Progenitor cell of endocrine pancreas (in vitro differentiated cells): ENCODE measurements at regions not wholly inside any gene's neighbourhood (a gene's known extent, or its start where the extent isn't known, plus 50 kb on each side); places are given as distances from the start of the nearest gene placed in this dataset.
"Not testable (repeated sequence)": the region's sequence is repeated elsewhere in the genome, so short reads cannot be mapped to it uniquely, and the experiment has no call there.

ENCODE experiments used
- DNase-seq: peaks from one replicate; pipeline ENCODE4 v3.0.0; 2021; ENCODE audit warnings: low spot score; ENCODE audit not compliant: unreplicated experiment
- H3K27ac Mint-ChIP-seq: 2 replicates; pipeline ENCODE4 v1.8.0; 2021; ENCODE audit warnings: mild to moderate bottlenecking, moderate library complexity, mixed read lengths
- H3K27me3 Mint-ChIP-seq: 2 replicates; pipeline ENCODE4 v1.8.0; 2021; ENCODE audit warnings: mixed read lengths
- H3K36me3 Mint-ChIP-seq: 2 replicates; pipeline ENCODE4 v1.8.0; 2022; ENCODE audit warnings: mixed read lengths; ENCODE audit not compliant: insufficient read depth
- H3K4me1 Mint-ChIP-seq: 2 replicates; pipeline ENCODE4 v1.8.0; 2021; ENCODE audit warnings: low read depth, mixed read lengths
- H3K4me3 Mint-ChIP-seq: 2 replicates; pipeline ENCODE4 v1.8.0; 2021; ENCODE audit warnings: low read depth, mild to moderate bottlenecking, moderate library complexity, mixed read lengths
- H3K9me3 Mint-ChIP-seq: 2 replicates; pipeline ENCODE4 v1.8.0; 2021; ENCODE audit warnings: low read depth, mixed read lengths
- TF ChIP-seq, protein P1 (sequence below): fragments of 200-600 bp; sonication (generic); IDR thresholded peaks from one replicate; pipeline ENCODE4 v1.5.0; 2021; ENCODE audit warnings: antibody characterized with exemption, mild to moderate bottlenecking; ENCODE audit not compliant: unreplicated experiment

- peaks cover 5% of the 10 kb centered on the region for H3K36me3 Mint-ChIP-seq
- DNase-seq: peak; percentile 6
- no peak overlapping the region for H3K27ac Mint-ChIP-seq
- TF ChIP-seq, protein P1, sequence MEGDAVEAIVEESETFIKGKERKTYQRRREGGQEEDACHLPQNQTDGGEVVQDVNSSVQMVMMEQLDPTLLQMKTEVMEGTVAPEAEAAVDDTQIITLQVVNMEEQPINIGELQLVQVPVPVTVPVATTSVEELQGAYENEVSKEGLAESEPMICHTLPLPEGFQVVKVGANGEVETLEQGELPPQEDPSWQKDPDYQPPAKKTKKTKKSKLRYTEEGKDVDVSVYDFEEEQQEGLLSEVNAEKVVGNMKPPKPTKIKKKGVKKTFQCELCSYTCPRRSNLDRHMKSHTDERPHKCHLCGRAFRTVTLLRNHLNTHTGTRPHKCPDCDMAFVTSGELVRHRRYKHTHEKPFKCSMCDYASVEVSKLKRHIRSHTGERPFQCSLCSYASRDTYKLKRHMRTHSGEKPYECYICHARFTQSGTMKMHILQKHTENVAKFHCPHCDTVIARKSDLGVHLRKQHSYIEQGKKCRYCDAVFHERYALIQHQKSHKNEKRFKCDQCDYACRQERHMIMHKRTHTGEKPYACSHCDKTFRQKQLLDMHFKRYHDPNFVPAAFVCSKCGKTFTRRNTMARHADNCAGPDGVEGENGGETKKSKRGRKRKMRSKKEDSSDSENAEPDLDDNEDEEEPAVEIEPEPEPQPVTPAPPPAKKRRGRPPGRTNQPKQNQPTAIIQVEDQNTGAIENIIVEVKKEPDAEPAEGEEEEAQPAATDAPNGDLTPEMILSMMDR: no peak
- no peak overlapping the region for H3K4me3 Mint-ChIP-seq
- no peaks in the 10 kb centered on the region for H3K4me1 Mint-ChIP-seq
- no peaks in the 10 kb centered on the region for H3K27me3 Mint-ChIP-seq
- H3K9me3 Mint-ChIP-seq: no peaks in the 10 kb centered on the region
These were observed 104.5 kb downstream of the CRLF3 start for GRCh38 chr17:30720013-30720471.

- H3K4me3 Mint-ChIP-seq, H3K27ac Mint-ChIP-seq: not testable (repeated sequence)
These were observed 105.1 kb downstream of the CRLF3 start for GRCh38 chr17:30719131-30719973.

DNA sequence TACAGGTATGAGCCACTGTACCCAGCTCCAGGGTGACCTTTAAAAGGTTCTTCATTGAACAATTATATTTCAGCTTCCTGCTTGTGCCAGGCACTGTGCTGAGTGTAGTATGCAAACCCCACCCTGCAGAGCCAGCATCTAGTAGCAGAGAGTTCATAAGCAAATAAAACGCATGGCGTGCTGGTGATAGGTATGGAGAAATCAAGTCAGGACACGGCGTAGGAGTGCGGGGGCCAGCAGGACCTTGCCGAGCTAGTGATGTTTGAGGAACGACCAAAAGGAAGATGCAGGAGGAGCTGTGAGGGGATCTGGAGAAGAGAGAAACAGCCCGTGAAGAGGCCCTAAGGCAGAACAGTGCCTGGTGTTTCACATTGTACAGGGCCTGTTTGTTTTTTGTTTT lies 105.8 kb downstream of the CRLF3 start:
- not testable (repeated sequence) for H3K27me3 Mint-ChIP-seq, H3K9me3 Mint-ChIP-seq, H3K27ac Mint-ChIP-seq, H3K4me3 Mint-ChIP-seq, DNase-seq, H3K4me1 Mint-ChIP-seq, H3K36me3 Mint-ChIP-seq

More at GRCh38 chr17:30719131-30719973, 105.1 kb downstream of the CRLF3 start:
- TF ChIP-seq, protein P1: peak; percentile 69
- not testable (repeated sequence) for H3K4me1 Mint-ChIP-seq, H3K9me3 Mint-ChIP-seq, H3K36me3 Mint-ChIP-seq, H3K27me3 Mint-ChIP-seq
- DNase-seq: peak; percentile 54

- DNase-seq, H3K4me3 Mint-ChIP-seq, H3K27ac Mint-ChIP-seq, H3K9me3 Mint-ChIP-seq, H3K4me1 Mint-ChIP-seq, H3K27me3 Mint-ChIP-seq, H3K36me3 Mint-ChIP-seq: not testable (repeated sequence)
These were observed 106.4 kb downstream of the CRLF3 start for GRCh38 chr17:30718099-30718447.

DNA sequence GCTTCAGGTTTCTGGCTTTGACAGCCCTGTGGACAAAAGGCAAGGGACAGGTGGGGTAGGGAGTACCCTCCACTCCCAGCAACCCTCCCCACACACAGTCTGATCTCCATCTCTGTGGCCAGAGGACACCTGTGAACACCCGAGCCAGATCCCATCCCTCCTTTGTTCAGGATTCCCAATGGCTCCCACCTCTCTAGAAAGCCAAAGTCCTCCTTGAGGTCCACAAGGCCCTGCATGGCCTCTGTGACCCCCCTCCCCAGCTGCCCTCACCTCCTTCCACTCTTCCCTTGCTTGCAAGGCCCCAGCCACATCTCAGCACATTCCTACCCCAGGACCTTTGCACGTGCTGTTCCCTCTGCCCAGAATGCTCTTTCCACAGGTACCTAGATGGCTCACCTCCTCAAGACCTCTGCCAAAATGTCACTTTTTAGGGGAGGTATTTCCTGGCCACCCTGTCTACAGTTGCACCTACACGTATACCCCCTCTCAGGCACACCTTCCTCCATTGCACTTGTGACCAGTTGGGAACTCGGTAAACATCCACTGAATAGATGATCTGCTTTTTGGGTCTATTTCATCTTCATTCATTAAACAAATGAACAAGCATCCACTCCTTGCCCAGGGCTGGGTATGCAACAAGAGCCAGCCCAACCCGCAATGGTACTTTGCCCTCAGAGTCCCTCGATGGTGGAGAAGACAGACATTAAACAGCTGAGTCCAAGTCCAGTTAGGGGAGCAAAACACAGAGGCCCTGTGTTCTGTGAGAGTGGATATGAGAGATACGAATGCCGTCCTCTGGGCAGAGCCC lies 107.0 kb downstream of the CRLF3 start:
- Mint-ChIP-seq H3K27ac (peak overlapping the region; percentile 60), H3K36me3 (peaks cover 5% of the 10 kb centered on the region), H3K27me3 (no peaks in the 10 kb centered on the region), H3K4me3 (no peak overlapping the region), H3K9me3 (no peaks in the 10 kb centered on the region), H3K4me1 (no peaks in the 10 kb centered on the region)
- no peak for DNase-seq
- TF ChIP-seq, protein P1: no peak

DNA sequence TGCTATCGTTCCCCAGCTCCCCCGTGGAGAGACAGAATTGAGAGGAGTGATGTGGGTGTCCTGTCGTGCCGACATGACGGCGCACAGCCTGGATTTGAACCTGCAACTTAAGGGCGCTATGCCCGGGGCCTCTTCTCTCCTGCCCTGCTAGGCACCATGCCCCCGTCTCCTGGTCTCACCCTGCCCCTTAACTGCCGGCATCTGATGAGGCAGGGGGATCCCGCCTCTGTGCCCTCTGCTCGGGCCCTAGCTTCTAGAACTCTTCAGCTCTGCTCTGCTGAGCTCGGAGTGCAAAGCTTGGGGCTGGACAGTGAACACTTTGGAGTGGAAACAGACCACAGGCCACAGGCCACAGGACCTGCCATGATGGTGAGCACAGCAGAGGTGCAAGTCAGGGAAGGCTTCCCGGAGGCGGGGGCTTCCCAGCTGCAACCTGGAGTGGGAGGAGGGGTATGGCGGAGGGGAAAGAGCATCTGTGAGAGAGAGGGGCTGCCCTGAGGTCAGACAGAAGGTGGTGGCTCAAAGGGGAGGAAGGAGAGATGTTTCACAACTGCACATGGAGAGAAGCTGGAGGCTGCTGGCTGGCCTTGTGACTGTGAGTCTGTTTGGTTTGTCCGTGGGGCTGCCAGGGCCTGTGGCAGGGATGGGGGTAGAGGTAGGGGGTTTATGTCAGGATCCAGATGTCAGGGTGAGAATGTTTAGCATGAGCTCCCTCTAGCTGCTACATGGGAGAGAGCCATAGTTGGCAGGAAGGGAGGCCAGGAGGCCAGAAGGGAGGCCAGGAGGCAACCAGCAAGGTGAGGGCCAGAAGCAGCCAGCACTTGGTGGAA lies 107.8 kb downstream of the CRLF3 start:
- H3K36me3 Mint-ChIP-seq: peaks cover 5% of the 10 kb centered on the region
- H3K4me3 Mint-ChIP-seq: no peak overlapping the region
- no peaks in the 10 kb centered on the region for H3K9me3 Mint-ChIP-seq
- DNase-seq: no peak
- no peak overlapping the region for H3K27ac Mint-ChIP-seq
- no peaks in the 10 kb centered on the region for H3K4me1 Mint-ChIP-seq
- no peaks in the 10 kb centered on the region for H3K27me3 Mint-ChIP-seq
- TF ChIP-seq, protein P1: no peak
